GM23338 (cell line): ENCODE measurements at regions not wholly inside any gene's neighbourhood (a gene's known extent, or its start where the extent isn't known, plus 50 kb on each side); places are given as distances from the start of the nearest gene placed in this dataset.
"Not testable (repeated sequence)": the region's sequence is repeated elsewhere in the genome, so short reads cannot be mapped to it uniquely, and the experiment has no call there.

Source experiments
- CREB1 ChIP-seq: fragments of 250-450 bp; sonication (Bioruptor Pico); IDR thresholded peaks from 2 replicates; pipeline ENCODE4 v1.5.0; 2020; ENCODE audit warnings: low read depth, mild to moderate bottlenecking, moderate library complexity
- CTCF ChIP-seq, 2 experiments: fragments of 200-600 bp in 1 of 2; sonication (generic) in 1 of 2; conservative IDR thresholded peaks; 2 replicates each; pipeline versions ENCODE4 v1.5.1 to v1.6.1; 2016 to 2017; ENCODE audit warnings: antibody characterized with exemption in 2 of 2, low read depth in 2 of 2, mild to moderate bottlenecking in 2 of 2, moderate library complexity in 1 of 2
- EZH2 ChIP-seq: fragments of 200-600 bp; sonication (generic); IDR thresholded peaks from one replicate; pipeline ENCODE4 v1.8.0; 2017; ENCODE audit warnings: antibody characterized with exemption, mild to moderate bottlenecking, low read depth; ENCODE audit not compliant: unreplicated experiment
- EZH2phosphoT487 ChIP-seq: fragments of 200-600 bp; sonication (generic); IDR thresholded peaks from one replicate; pipeline ENCODE4 v1.8.1; 2018; ENCODE audit warnings: antibody characterized with exemption; ENCODE audit not compliant: unreplicated experiment
- JUNB ChIP-seq: IDR thresholded peaks from one replicate; pipeline ENCODE4 v1.6.1; 2016; ENCODE audit warnings: antibody characterized with exemption; ENCODE audit not compliant: unreplicated experiment
- POLR2AphosphoS5 ChIP-seq: IDR thresholded peaks from 2 replicates; pipeline ENCODE4 v1.6.1; 2016; ENCODE audit warnings: antibody characterized with exemption, low read depth
- REST ChIP-seq: IDR thresholded peaks from one replicate; pipeline ENCODE4 v1.6.1; 2018; ENCODE audit warnings: antibody characterized with exemption; ENCODE audit not compliant: unreplicated experiment
- STAT1 ChIP-seq: IDR thresholded peaks from one replicate; pipeline ENCODE4 v1.6.1; 2016; ENCODE audit warnings: antibody characterized with exemption; ENCODE audit not compliant: unreplicated experiment
- ZNF114 ChIP-seq: fragments of 250-450 bp; sonication (Bioruptor Pico); IDR thresholded peaks from 2 replicates; pipeline ENCODE4 v1.5.0; 2020; ENCODE audit warnings: mild to moderate bottlenecking, moderate library complexity
- ZNF462 ChIP-seq: fragments of 250-450 bp; sonication (Bioruptor Pico); IDR thresholded peaks from 2 replicates; pipeline ENCODE4 v1.5.0; 2020; ENCODE audit warnings: mild to moderate bottlenecking, moderate library complexity

DNA sequence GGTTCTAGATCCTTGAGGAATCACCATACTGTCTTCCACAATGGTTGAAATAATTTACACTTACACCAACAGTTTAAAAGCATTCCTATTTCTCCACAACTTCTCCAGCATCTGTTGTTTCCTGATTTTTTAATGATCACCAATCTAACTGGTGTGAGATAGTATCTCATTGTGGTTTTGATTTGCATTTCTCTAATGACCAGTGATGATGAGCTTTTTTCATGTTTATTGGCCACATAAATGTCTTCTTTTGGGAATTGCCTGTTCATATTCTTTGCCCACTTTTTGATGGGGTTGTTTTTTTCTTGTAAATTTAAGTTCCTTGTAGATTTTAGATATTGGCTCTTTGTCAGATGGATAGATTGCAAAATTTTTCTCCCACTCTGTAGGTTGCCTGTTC is 138.2 kb downstream of the CXCL12 start:
- not testable (repeated sequence) for TF ChIP-seq REST; EZH2phosphoT487; CTCF (conservative IDR thresholded peaks at IDR 0.05; ENCODE audit: low read depth in 2 of 2); POLR2AphosphoS5; EZH2; STAT1; CREB1; ZNF462; ZNF114 (CRISPR knock-in tag); JUNB
